ENCODE measurements at regions not wholly inside any gene's neighbourhood (a gene's known extent, or its start where the extent isn't known, plus 50 kb on each side); places are given as distances from the start of the nearest gene placed in this dataset.

GRCh38 chr4:136571315-136571714, 961.0 kb downstream of the PCDH18 start (continued):
- TF ChIP-seq E2F8 (IDR thresholded peaks at IDR 0.05; ENCODE audit: low read depth, partially characterized antibody) = no peak

- ATAC-seq (no peak), DNase-seq (ENCODE audit: low read depth, low spot score) (no peak), FAIRE-seq (no peak)
- Histone ChIP-seq H3K4me3 (no peak overlapping the region), H3K9me3 (replicated peaks; ENCODE audit: control insufficient read depth, insufficient read depth, low read length) (no peaks in the 10 kb centered on the region), H2AFZ (ENCODE audit: control insufficient read depth, low read depth, low read length) (no peak overlapping the region), H3K4me1 (ENCODE audit: control insufficient read depth, insufficient read depth, low read length) (no peaks in the 10 kb centered on the region), H3K27me3 (replicated peaks in 1 of 2; ENCODE audit: control insufficient read depth in 2 of 2, insufficient read depth in 2 of 2, low read length in 1 of 2) (no peaks in the 10 kb centered on the region), H4K20me1 (ENCODE audit: control insufficient read depth, insufficient read depth) (no peaks in the 10 kb centered on the region), H3K79me2 (ENCODE audit: control insufficient read depth, insufficient read depth, low read length) (no peaks in the 10 kb centered on the region), H3K27ac (ENCODE audit: control insufficient read depth, insufficient read depth) (no peak overlapping the region), H3K36me3 (ENCODE audit: control insufficient read depth in 2 of 2, insufficient read depth in 2 of 2, low read length in 1 of 2) (no peaks in the 10 kb centered on the region), H3K4me2 (ENCODE audit: control insufficient read depth, insufficient read depth) (no peak overlapping the region), H3K9ac (ENCODE audit: control insufficient read depth, insufficient read depth, low read length) (no peak overlapping the region)
- intact Hi-C loops (cut with micrococcal nuclease; ENCODE audit: unreplicated experiment) = no loop called here
- BruUV-seq (replicated peaks) = no TSS peak
- POLR2A ChIA-PET = interaction anchor here (0.6 kb wide), 1 partner anchor 91 kb away, joined by 3 read pairs; no protein-coding TSS in a partner anchor
- in situ Hi-C loops (cut with MboI) = no loop called here
- 50% methylated on average over 1 of the region's 1 CpG for WGBS (ENCODE audit: insufficient coverage, insufficient replicate concordance, low lambda C conversion rate, missing lambda C conversion rate)
- CTCF ChIA-PET = interaction anchor here (1.5 kb wide), 1 partner anchor 9 kb away, joined by 3 read pairs; no protein-coding TSS in a partner anchor
- TF ChIP-seq BCL11A (IDR thresholded peaks at IDR 0.05; ENCODE audit: low read depth, low read length) (no peak), JUND (IDR thresholded peaks at IDR 0.05; ENCODE audit: low read depth, low read length) (no peak), ZBTB4 (CRISPR knock-in tag; IDR thresholded peaks at IDR 0.05) (no peak), MYB (IDR thresholded peaks at IDR 0.05; ENCODE audit: borderline replicate concordance, low read depth, low read length) (no peak), SRF (IDR thresholded peaks at IDR 0.05; ENCODE audit: low read depth in 2 of 2, low read length in 2 of 2) (no peak), IRF4 (IDR thresholded peaks at IDR 0.05; ENCODE audit: low read depth, low read length) (no peak), HDAC2 (IDR thresholded peaks at IDR 0.05) (no peak)
- SMC1A ChIA-PET (ENCODE audit: uncharacterized antibody, unreplicated experiment) = interaction anchor here (1.0 to 1.4 kb wide), 4 partner anchors 11 to 38 kb away, joined by 3 to 4 read pairs (median 3); no protein-coding TSS in a partner anchor
- RAD21 ChIA-PET (ENCODE audit: unreplicated experiment) = interaction anchor here (0.7 to 1.2 kb wide), 2 partner anchors 15 to 87 kb away, joined by 3 read pairs; no protein-coding TSS in a partner anchor
These were observed 969.5 kb downstream of the PCDH18 start for GRCh38 chr4:136562834-136563233.
